Kidney epithelial cell (primary cell): ENCODE measurements at regions not wholly inside any gene's neighbourhood (a gene's known extent, or its start where the extent isn't known, plus 50 kb on each side); places are given as distances from the start of the nearest gene placed in this dataset.

Experiments
- DNase-seq: peaks from one replicate; pipeline ENCODE4 v3.0.0-alpha.2; 2010; ENCODE audit warnings: low read depth
- H3K27me3 ChIP-seq: 2 replicates; pipeline ENCODE4 v1.6.0; 2011; ENCODE audit warnings: low read length; ENCODE audit not compliant: control insufficient read depth, insufficient read depth
- H3K36me3 ChIP-seq: 2 replicates; pipeline ENCODE4 v1.5.1; 2011; ENCODE audit warnings: low read length; ENCODE audit not compliant: control insufficient read depth, insufficient read depth
- H3K4me3 ChIP-seq: 2 replicates; pipeline ENCODE4 v1.5.1; 2011; ENCODE audit warnings: low read depth, mild to moderate bottlenecking, control low read depth, low read length
- TF ChIP-seq, protein P1 (sequence below): IDR thresholded peaks from 2 replicates; pipeline ENCODE4 v1.5.1; 2011; ENCODE audit warnings: mild to moderate bottlenecking, moderate library complexity, low read length, control low read depth, inconsistent platforms; ENCODE audit not compliant: insufficient read depth, poor library complexity, severe bottlenecking

DNA sequence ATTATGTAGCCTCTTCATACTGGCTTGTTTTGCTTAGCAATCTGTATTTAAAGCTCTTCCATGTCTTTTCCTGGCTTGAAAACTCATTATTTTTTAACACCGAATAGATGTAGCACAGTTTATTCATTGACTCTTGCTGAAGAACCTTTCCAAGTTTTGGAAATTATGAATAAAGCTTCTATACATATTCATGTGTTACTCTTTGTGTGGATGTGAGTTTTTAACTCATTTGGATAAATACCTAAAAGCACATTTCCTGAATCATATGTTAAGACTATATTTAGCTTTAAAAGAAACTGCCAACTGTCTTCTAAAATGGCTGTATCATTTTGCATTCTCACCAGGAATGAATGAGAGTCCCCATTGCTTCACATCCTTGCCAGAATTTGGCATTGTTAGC is 2061.7 kb upstream of the AGA start:
- no peaks in the 10 kb centered on the region for H3K27me3 ChIP-seq
- no peak for DNase-seq
- TF ChIP-seq, protein P1, sequence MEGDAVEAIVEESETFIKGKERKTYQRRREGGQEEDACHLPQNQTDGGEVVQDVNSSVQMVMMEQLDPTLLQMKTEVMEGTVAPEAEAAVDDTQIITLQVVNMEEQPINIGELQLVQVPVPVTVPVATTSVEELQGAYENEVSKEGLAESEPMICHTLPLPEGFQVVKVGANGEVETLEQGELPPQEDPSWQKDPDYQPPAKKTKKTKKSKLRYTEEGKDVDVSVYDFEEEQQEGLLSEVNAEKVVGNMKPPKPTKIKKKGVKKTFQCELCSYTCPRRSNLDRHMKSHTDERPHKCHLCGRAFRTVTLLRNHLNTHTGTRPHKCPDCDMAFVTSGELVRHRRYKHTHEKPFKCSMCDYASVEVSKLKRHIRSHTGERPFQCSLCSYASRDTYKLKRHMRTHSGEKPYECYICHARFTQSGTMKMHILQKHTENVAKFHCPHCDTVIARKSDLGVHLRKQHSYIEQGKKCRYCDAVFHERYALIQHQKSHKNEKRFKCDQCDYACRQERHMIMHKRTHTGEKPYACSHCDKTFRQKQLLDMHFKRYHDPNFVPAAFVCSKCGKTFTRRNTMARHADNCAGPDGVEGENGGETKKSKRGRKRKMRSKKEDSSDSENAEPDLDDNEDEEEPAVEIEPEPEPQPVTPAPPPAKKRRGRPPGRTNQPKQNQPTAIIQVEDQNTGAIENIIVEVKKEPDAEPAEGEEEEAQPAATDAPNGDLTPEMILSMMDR = no peak
- H3K4me3 ChIP-seq = no peak overlapping the region
- H3K36me3 ChIP-seq = no peaks in the 10 kb centered on the region

DNA sequence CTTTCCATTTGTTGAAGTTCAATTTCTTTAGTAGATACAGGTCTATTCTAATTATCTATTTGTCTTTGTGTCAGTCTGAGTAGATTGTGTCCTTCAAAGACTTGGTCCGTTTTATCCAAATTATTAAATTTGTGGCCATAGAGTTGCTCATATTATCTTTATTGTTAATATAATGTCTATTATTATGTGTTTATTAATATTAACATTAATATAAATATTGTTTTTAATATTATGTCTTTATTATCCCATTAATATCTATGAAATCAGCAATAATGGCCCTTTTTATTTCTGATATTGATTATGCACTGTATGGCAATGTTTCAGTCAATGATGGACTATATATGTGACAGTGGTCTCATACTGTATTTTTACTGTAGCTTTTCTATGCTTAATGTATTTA is 2067.3 kb upstream of the AGA start:
- H3K4me3 ChIP-seq = no peak overlapping the region
- H3K27me3 ChIP-seq = no peaks in the 10 kb centered on the region
- TF ChIP-seq, protein P1 = no peak
- no peaks in the 10 kb centered on the region for H3K36me3 ChIP-seq
- DNase-seq = no peak

DNA sequence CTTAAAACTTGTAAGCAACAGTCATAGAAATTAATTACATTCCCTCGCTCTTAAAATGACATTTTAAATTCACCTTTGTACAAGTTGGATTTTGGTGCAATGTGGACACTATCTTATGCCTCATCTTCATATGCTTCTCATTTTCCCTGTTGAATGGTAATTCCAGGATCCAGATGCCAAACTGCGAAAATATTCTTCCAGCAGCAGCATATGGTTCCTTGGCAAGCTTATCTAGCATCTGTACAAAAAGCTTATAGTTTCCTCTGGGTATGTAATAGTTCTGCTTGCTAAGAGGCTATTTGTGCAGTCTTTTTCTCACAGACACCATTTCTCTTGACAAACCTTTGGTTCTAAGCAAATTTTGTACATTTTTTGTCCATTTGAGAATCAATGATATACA is 2079.7 kb upstream of the AGA start:
- Histone ChIP-seq H3K27me3 (no peaks in the 10 kb centered on the region), H3K4me3 (no peak overlapping the region), H3K36me3 (no peaks in the 10 kb centered on the region)
- TF ChIP-seq, protein P1 = no peak
- no peak for DNase-seq

DNA sequence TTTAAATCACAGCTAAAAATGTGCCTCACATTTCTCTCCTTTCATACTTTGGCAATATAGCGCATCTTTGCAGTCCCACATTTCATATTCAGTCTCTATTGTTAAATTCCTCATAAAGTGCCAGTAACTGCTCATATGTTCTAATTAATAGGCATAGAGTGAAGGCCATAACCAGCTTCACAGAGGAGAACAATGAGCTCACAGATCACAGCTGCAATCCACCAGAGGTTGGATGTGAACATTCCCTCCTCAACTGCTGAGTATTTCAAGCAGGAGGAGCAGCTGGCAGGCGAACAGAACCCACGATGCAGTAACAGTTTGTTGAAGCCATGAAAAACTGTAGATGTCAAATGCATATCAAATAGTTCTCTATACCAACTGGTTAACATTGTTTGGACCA is 2088.7 kb upstream of the AGA start:
- DNase-seq = no peak
- Histone ChIP-seq H3K36me3 (no peaks in the 10 kb centered on the region), H3K4me3 (no peak overlapping the region), H3K27me3 (no peaks in the 10 kb centered on the region)
- TF ChIP-seq, protein P1 = no peak

DNA sequence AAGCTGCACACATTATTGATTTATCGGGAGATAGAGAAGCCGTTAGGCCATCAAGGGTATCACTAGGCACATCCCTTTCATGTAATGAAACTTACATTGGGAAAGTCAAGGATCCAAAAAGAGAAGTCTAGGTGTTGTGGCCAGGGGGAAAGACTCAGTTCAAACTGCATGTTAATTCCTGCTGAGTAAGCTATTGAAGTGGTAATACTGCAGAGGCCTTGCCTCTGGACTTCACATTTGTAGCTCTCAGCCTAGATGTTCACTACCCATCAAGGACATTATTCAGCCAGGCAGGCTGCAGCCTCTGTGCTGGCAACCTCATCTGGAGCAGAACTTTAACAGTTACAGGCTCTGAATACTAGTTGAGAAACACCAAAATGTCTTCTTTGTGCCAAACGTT is 2094.5 kb upstream of the AGA start:
- Histone ChIP-seq H3K4me3 (no peak overlapping the region), H3K27me3 (no peaks in the 10 kb centered on the region), H3K36me3 (no peaks in the 10 kb centered on the region)
- no peak for DNase-seq
- TF ChIP-seq, protein P1 = no peak

DNA sequence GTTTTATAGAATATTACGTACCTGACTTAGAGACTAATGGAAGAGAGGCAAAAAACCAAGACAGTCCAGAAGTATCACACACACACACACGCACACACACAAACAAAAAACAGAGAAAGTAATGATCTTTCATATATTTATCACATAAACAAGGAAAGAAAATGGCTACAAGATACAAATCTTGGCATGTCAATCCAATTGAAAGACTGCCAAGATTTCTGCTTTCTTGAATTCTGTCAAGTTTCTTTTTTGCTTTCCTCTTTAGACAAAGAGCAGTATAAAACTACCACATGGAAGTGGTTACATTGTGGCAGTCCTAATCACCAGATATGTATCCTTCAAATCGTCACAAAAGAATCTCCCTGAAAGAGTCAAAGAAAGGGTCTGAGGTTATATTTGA is 2097.4 kb upstream of the AGA start:
- no peaks in the 10 kb centered on the region for H3K27me3 ChIP-seq
- no peak for DNase-seq
- H3K36me3 ChIP-seq = no peaks in the 10 kb centered on the region
- no peak overlapping the region for H3K4me3 ChIP-seq
- TF ChIP-seq, protein P1 = no peak
